EL (cell line): ENCODE measurements at regions not wholly inside any gene's neighbourhood (a gene's known extent, or its start where the extent isn't known, plus 50 kb on each side); places are given as distances from the start of the nearest gene placed in this dataset.
A peak's percentile ranks its signal among the peaks of the same experiment; 100 is the strongest.

Experiments
- DNase-seq: peaks from one replicate; pipeline ENCODE4 v3.0.0-alpha.2; 2016

- DNase-seq, result no peak
These were observed 533.3 kb upstream of the CXADR start for GRCh38 chr21:16979574-16979973.

DNA sequence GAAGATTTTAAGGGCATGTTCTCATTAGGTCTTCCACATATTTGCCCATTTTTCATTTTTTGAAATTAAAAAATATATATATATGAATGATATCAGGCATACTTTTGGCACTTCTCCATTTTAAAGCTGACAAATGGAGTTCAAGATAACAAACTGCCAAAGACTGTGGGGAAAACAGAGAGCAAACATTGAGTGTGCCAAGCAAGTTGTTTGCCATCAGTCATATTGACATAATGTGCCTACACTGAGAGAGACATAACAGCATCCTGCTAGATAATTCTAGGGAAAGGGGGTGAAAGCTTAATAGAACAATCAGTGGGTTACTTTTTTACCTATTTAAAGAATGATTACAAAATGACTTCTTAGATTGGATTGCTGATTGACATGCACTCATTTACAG lies 529.4 kb upstream of the CXADR start:
- DNase-seq, result no peak

DNA sequence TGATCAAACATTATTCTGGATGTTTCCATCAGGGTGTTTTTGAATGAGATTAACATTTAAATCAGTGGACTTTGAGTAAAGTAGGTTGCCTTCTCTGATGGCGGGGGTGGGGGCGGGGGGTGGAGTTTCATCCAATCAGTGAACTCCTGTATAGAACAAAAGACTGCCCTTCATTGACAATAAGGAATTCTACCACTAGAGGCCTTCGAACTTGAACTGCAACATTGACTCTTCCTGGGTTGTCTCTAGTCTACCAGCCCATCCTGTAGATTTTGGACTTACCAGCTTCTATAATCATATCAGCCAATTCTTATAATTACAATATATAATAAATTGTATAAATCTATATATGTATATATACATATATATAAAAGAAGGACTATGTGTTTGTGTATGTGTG lies 520.4 kb upstream of the CXADR start:
- DNase-seq, result no peak

DNA sequence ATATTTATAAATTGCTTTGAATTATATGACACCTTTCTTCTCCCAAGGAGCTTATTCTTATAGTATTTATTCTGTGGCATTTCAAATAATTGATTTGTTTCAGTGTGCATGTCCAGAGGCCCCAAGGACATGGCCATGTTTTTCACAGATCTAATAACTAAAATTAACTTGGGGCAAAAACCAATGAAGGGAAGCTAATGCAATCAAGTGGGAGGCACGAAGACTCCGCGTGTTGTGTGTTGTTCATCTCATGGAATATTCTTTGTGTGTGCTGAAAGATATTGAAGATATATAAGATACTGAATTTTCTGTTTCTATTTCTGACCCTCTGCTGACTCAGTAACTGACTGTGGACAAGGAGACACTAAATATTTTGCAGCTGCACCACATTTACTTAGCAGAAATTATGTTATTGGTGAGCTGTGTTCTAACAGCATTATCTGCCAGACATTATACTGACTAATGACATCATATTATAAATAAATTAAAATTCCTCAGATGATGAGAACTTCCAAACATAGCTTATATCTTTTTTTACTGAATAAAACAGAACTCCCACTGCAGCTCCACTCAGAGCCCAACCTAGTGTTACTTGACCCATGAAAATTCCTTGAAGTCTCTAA lies 519.3 kb upstream of the CXADR start:
- no peak for DNase-seq

GRCh38 chr21:17002594-17003257 lies 510.1 kb upstream of the CXADR start:
- DNase-seq, result peak; percentile 9

DNA sequence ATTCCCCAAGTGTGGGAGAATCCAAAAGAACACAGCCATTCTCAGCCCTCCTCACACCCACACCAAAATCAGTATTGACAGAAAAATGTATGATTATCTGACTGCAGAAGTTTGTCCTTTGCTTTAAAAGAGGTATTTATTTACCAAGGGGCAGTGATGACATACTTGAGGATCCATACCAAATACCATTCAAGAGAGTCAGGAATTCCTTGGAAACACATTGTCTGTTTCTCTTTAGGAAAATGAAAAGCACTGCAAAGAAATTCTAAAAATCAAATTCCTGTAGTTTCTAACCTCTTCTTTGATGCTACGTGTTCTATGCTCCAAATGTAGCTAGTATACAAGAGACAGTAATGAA lies 509.6 kb upstream of the CXADR start:
- DNase-seq, result peak; percentile 77

DNA sequence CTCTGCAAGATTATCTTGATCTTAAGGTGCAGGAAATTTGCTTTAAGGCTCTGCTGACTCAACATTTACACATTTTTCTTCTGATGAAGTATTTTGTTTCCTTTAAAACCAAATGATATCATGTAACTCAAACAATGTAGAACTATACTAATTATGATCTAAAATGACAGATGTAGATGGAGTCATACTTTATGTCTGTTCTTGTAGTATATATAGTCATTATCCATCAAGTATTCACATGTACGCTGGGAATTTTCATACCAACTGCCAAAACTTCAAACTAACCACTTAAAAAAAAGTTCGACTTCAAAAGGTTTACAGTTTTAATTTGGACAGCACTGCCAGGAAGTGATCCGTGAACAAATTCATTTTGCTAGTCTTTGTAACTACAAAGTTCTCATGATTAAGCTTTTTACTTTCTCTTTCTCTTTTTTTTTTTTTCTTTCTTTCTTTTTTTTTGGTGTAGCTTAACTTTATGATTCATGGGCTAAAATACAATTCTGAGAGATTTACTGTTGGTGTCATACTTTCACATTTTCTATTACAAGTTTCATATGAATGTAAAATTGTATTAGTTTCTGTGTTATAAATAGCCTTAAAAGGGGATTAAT lies 509.0 kb upstream of the CXADR start:
- DNase-seq, result peak; percentile 29

GRCh38 chr21:17032141-17032655 lies 480.6 kb upstream of the CXADR start:
- DNase-seq, result no peak

DNA sequence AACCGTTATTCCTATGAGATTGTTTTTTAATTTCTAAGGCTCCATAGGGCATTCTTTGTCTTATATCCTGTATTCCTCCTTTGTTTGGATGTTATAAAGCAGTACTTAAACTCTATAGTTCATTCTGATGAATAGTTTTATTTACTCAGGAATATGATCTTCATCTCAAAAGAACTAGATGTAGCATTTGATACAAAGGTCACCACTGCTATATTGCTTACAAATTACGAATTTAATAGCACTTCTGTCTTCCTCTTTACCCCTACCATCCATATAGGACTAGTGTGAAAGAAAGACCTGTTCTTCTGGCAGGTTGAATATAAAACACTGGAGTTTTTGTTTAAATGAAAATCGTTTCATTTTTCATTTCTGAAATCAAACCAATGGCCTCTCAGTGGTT lies 468.1 kb upstream of the CXADR start:
- no peak for DNase-seq

DNA sequence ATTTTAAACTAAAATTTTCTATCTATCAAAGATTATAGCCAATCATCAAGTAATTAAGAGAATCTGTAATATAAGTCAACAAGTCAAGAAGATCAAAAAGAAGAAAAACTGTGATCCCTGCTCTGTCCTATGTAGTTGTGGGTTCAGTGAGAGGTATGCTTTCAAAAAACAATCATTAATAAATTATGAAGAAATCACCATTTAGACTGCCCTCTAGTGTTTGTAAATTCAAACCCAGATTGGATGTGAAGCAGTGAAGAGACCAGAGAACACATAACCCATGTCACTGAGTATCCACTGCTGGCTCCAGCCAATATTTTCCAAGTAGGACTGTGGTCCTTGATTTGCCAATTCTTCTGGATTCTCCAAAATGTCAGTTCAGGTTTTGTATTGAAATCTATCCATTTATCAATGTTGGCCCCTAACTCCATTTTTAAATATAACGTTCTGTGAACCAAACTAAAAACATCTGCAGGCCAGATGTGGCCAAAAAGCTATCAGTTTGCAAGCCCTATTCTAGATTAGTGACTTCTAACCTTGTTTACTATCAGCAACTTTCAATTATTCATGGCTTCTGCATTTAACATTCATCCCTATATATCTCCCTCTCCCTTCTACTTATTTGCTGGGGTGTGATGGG lies 467.5 kb upstream of the CXADR start:
- peak; percentile 18 for DNase-seq

DNA sequence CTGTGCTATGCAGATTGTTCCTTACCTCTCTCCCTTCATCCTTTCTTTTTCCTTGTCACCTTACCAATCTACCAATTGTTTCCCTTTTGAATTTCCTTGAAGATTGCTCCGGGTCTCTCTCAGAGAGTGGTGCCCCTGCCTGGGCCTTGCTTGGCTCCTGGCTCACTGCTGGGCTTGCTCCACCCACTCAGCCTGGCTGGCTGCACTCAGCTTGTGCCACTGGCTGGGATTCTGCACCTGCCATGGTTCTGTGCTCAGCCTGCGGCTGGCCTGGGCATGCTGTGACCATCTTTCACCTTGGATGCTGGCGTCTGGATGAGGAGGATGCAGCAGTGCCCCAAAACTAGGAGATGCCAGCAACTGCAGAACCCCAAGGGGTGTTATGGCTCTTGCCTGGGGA lies 463.9 kb upstream of the CXADR start:
- DNase-seq, result no peak

GRCh38 chr21:17050156-17050555 lies 462.7 kb upstream of the CXADR start:
- DNase-seq, result no peak

- DNase-seq, result no peak
These were observed 462.2 kb upstream of the CXADR start for GRCh38 chr21:17050646-17051045.

- no peak for DNase-seq
These were observed 461.8 kb upstream of the CXADR start for GRCh38 chr21:17051054-17051453.

DNA sequence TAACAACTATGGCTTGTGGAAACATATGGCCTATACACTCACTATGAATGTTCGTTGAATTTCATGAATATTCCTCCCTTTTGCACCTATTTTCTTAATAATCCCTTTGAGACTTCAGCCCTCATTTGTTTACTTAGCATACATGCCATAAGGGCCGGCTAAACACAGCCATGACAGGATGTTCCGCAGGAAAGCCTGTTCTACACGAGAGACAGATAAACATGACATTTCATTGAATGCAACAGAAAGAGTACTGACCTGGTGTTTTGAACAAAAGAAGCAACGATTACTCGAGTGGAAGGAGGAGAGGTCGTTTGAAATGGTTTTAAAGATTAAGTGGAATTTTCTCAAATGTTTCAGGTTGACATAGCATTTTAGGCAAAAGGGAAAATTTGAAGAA lies 459.5 kb upstream of the CXADR start:
- no peak for DNase-seq

- DNase-seq, result no peak
These were observed 452.9 kb upstream of the CXADR start for GRCh38 chr21:17059936-17060335.

GRCh38 chr21:17066006-17066405 lies 446.8 kb upstream of the CXADR start:
- DNase-seq, result no peak

DNA sequence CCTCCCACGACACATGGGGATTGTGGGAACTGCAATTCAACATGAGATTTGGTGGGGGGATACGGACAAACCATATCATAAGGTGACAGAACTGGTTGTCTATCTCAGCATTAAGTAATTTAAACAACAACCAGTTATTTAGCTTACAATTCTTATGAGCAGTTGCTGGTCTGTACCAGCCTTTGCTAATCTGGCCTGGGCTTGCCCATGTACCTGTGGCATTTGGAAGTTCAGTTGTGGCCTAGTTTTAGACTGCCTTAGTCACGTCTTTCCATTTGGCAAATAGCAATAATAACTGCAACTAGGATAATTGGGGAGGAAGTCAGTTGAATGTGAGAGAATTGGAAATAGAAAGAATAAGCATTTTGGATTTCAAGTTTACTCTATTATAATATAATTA lies 441.8 kb upstream of the CXADR start:
- DNase-seq, result no peak

GRCh38 chr21:17081193-17081592 lies 431.6 kb upstream of the CXADR start:
- DNase-seq, result no peak

DNA sequence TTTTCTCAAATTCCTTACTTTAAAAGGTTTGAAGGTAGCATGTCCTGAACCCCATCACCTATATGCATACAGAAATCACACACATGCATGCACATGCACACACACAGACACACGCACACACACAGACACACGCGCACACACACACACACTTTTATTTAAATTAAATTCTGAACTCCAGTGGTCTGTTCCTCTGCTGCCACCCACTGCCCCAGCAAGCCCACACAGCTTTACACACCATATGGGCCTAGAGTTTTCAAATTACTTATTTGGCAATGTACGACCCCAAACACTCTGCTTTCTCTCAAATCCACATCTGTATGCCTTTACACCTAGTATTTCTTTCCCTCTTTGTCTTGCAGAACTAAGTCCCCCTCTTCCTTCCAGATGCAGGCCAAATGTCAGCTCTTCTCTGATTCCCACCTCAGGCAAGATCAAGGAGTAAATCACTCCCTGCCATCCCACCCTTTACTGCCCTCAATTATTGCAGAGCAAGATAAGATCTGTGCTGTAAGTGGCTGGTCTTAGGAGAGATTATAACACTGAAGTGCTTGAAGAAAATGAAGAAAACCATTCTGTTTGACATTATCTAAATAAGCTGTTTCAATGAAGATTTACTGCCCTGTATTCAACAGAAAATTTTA lies 429.9 kb upstream of the CXADR start:
- no peak for DNase-seq

- DNase-seq, result no peak
These were observed 427.1 kb upstream of the CXADR start for GRCh38 chr21:17085707-17086106.

DNA sequence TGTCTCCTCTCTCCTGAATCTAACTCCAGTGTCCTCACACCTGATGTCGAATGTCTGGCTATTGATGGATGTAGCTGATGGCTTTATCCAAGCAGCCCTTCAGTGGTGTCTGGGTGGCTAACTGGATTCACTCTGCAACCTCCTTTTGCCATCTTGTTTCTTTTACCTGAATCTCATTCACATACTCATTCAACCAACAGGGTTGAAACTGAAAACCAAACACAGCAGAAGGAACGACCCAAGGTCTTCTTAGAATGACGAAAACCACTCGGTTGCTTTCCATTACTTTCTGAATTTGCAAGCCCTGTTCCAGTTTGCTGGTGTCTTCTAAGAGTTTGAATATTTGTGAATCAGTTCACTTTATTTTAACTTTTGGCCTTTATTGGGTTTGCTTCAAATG lies 424.3 kb upstream of the CXADR start:
- no peak for DNase-seq

DNA sequence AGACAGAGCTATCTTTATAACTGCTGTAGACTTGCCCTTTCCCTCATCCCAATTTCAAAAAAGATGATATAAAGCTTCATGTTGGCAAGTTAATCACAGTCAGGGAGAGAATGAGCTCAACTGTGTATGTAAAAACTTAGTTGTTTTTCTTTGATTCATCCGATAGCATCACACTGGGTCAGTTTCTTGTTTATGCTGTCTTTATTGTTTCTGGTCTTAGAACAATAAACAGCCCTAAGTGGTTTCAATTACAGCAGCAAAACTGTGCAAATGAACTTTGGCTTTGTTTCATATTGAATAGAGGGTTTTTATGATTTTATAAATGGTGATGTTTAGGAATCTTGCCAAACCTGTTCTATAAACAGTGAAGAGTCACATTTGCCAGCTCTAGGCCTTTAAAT lies 423.8 kb upstream of the CXADR start:
- no peak for DNase-seq

DNA sequence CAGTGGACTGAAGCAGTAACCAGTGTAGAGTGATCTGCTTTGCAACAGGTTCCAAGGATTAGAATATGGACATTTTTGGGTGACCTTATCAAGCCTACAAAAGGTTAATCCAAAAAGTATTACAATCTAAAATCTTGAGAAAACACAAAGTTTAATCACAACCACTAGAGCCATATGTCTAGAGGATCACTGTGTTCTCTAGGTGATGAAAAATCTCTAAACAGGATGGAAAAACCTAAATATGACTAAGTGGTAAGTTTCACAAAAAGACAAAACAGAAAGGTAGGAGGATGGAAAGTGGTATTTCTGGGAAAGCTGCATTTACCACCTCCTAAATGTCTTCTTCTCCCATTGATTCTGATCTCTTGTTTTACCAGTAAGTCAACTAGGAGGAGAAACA lies 411.1 kb upstream of the CXADR start:
- DNase-seq, result no peak
